Hepatocyte (in vitro differentiated cells): ENCODE measurements at regions not wholly inside any gene's neighbourhood (a gene's known extent, or its start where the extent isn't known, plus 50 kb on each side); places are given as distances from the start of the nearest gene placed in this dataset.

Source experiments
- DNase-seq: peaks from one replicate; pipeline ENCODE4 v3.0.0-alpha.2; 2016; ENCODE audit warnings: low spot score
- H2AFZ ChIP-seq: fragments of 200-600 bp; sonication (generic); 2 replicates; pipeline ENCODE4 v1.6.0; 2016; ENCODE audit warnings: antibody characterized with exemption, mild to moderate bottlenecking
- H3K27ac ChIP-seq: fragments of 200-600 bp; sonication (generic); 2 replicates; pipeline ENCODE4 v1.5.1; 2016; ENCODE audit warnings: mild to moderate bottlenecking
- H3K27me3 ChIP-seq: fragments of 200-600 bp; sonication (generic); 2 replicates; pipeline ENCODE4 v1.6.1; 2016
- H3K36me3 ChIP-seq: fragments of 200-600 bp; sonication (generic); replicated peaks from 2 replicates; pipeline ENCODE4 v1.5.1; 2016; ENCODE audit warnings: low read depth; ENCODE audit not compliant: insufficient read depth
- H3K4me1 ChIP-seq: fragments of 200-600 bp; sonication (generic); 2 replicates; pipeline ENCODE4 v1.5.1; 2016; ENCODE audit warnings: mild to moderate bottlenecking, moderate library complexity; ENCODE audit not compliant: insufficient read depth
- H3K4me2 ChIP-seq: fragments of 200-600 bp; sonication (generic); 2 replicates; pipeline ENCODE4 v1.6.0; 2016
- H3K4me3 ChIP-seq: fragments of 200-600 bp; sonication (generic); 2 replicates; pipeline ENCODE4 v1.5.1; 2016; ENCODE audit warnings: mild to moderate bottlenecking
- H3K79me2 ChIP-seq: fragments of 200-600 bp; sonication (generic); 2 replicates; pipeline ENCODE4 v1.6.0; 2017; ENCODE audit warnings: mild to moderate bottlenecking
- H3K9me2 ChIP-seq: fragments of 200-600 bp; sonication (generic); replicated peaks from 2 replicates; pipeline ENCODE4 v1.6.0; 2017; ENCODE audit warnings: mild to moderate bottlenecking; ENCODE audit not compliant: insufficient read depth
- H3K9me3 ChIP-seq: fragments of 200-600 bp; sonication (generic); 2 replicates; pipeline ENCODE4 v1.5.1; 2016; ENCODE audit warnings: low read depth, mild to moderate bottlenecking
- H4K20me1 ChIP-seq: fragments of 200-600 bp; sonication (generic); 2 replicates; pipeline ENCODE4 v1.6.0; 2016; ENCODE audit warnings: mild to moderate bottlenecking; ENCODE audit not compliant: insufficient read depth, poor library complexity, severe bottlenecking
- CTCF ChIP-seq: fragments of 200-600 bp; sonication (generic); IDR thresholded peaks from 2 replicates; pipeline ENCODE4 v1.5.1; 2016; ENCODE audit warnings: antibody characterized with exemption, mild to moderate bottlenecking; ENCODE audit not compliant: poor library complexity
- EZH2 ChIP-seq: fragments of 200-600 bp; sonication (generic); IDR thresholded peaks from 2 replicates; pipeline ENCODE4 v1.6.1; 2016; ENCODE audit warnings: antibody characterized with exemption, mild to moderate bottlenecking, borderline replicate concordance
- EZH2phosphoT487 ChIP-seq: fragments of 200-600 bp; sonication (generic); IDR thresholded peaks from one replicate; pipeline ENCODE4 v1.6.1; 2018; ENCODE audit warnings: antibody characterized with exemption, mild to moderate bottlenecking, low read depth, moderate library complexity; ENCODE audit not compliant: unreplicated experiment, severe bottlenecking
- WGBS: methylation state at CpG from one replicate; pipeline ENCODE4 v1.1.6; 2016; ENCODE audit warnings: low lambda C conversion rate; ENCODE audit errors: missing lambda C conversion rate; 5-methylcytosine and 5-hydroxymethylcytosine counted together

- no peak for TF ChIP-seq EZH2
- no peak for TF ChIP-seq EZH2phosphoT487
- TF ChIP-seq CTCF: no peak
- no peaks in the 10 kb centered on the region for H3K9me2 ChIP-seq
- 89% methylated on average over 2 of the region's 2 CpGs for WGBS
- H3K27me3 ChIP-seq: no peaks in the 10 kb centered on the region
- no peak overlapping the region for H3K27ac ChIP-seq
- no peak overlapping the region for H3K4me3 ChIP-seq
- no peaks in the 10 kb centered on the region for H3K79me2 ChIP-seq
- H3K9me3 ChIP-seq: no peaks in the 10 kb centered on the region
- H4K20me1 ChIP-seq: no peaks in the 10 kb centered on the region
- H3K36me3 ChIP-seq: no peaks in the 10 kb centered on the region
- no peak overlapping the region for H3K4me2 ChIP-seq
- H2AFZ ChIP-seq: no peak overlapping the region
- DNase-seq: no peak
- H3K4me1 ChIP-seq: no peaks in the 10 kb centered on the region
These were observed 89.4 kb upstream of the C1orf174 start for GRCh38 chr1:3989465-3989864.

DNA sequence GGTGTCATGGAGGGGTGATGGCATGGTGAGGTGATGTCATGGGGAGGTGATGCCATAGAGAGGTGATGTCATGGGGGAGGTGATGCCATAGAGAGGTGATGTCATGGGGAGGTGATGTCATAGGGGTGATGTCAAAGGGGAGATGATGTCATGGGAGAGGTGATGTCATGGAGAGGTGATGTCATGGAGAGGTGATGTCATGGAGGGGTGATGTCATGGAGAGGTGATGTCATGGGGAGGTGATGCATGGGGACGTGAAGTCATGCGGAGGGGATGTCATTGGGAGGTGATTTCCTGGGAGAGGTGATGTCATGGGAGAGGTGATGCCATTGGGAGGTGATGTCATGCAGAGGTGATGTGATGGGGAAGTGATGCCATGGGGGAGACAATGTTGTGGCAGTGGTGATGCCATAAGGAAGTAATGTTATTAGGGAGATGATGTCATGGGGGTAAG lies 92.1 kb upstream of the C1orf174 start:
- Histone ChIP-seq H3K4me1 (no peaks in the 10 kb centered on the region), H3K4me2 (no peak overlapping the region), H3K27me3 (no peaks in the 10 kb centered on the region), H3K9me3 (no peaks in the 10 kb centered on the region), H3K27ac (no peak overlapping the region), H3K4me3 (no peak overlapping the region), H2AFZ (no peak overlapping the region), H4K20me1 (no peaks in the 10 kb centered on the region), H3K79me2 (no peaks in the 10 kb centered on the region), H3K36me3 (no peaks in the 10 kb centered on the region), H3K9me2 (no peaks in the 10 kb centered on the region)
- DNase-seq: no peak
- 100% methylated on average over 2 of the region's 2 CpGs for WGBS
- no peak for TF ChIP-seq EZH2phosphoT487
- no peak for TF ChIP-seq EZH2
- TF ChIP-seq CTCF: no peak

GRCh38 chr1:3992746-3993145 lies 92.7 kb upstream of the C1orf174 start:
- 87% methylated on average over 6 of the region's 6 CpGs for WGBS
- Histone ChIP-seq H3K4me2 (no peak overlapping the region), H3K9me3 (no peaks in the 10 kb centered on the region), H3K4me3 (no peak overlapping the region), H3K27me3 (no peaks in the 10 kb centered on the region), H3K36me3 (no peaks in the 10 kb centered on the region), H4K20me1 (no peaks in the 10 kb centered on the region), H3K27ac (no peak overlapping the region), H2AFZ (no peak overlapping the region), H3K9me2 (no peaks in the 10 kb centered on the region), H3K79me2 (no peaks in the 10 kb centered on the region), H3K4me1 (no peaks in the 10 kb centered on the region)
- no peak for DNase-seq
- TF ChIP-seq EZH2 (no peak), EZH2phosphoT487 (no peak), CTCF (no peak)
